Stomach smooth muscle (tissue), 2 donors: ENCODE measurements at regions not wholly inside any gene's neighbourhood (a gene's known extent, or its start where the extent isn't known, plus 50 kb on each side); places are given as distances from the start of the nearest gene placed in this dataset.

ENCODE experiments used
- H3K27ac ChIP-seq: one replicate; pipeline ENCODE4 v1.7.0; 2013; ENCODE audit warnings: mild to moderate bottlenecking, low read length, inconsistent platforms
- H3K27me3 ChIP-seq, 2 donors: one replicate each; pipeline ENCODE4 v1.7.0; 2013; ENCODE audit warnings: low read length in 2 of 2; ENCODE audit not compliant: insufficient read depth in 2 of 2, control insufficient read depth in 1 of 2
- H3K36me3 ChIP-seq, 2 donors: one replicate each; pipeline ENCODE4 v1.7.0; 2013; ENCODE audit warnings: low read length in 2 of 2; ENCODE audit not compliant: control insufficient read depth in 2 of 2, insufficient read depth in 2 of 2
- H3K4me1 ChIP-seq: one replicate; pipeline ENCODE4 v1.7.0; 2013; ENCODE audit warnings: low read length; ENCODE audit not compliant: control insufficient read depth, insufficient read depth
- H3K4me3 ChIP-seq, 2 donors: one replicate each; pipeline ENCODE4 v1.7.0; 2013; ENCODE audit warnings: low read length in 2 of 2
- H3K9ac ChIP-seq, 2 donors: one replicate each; pipeline ENCODE4 v1.7.0; 2013; ENCODE audit warnings: low read length in 2 of 2, mild to moderate bottlenecking in 1 of 2
- H3K9me3 ChIP-seq, 2 donors: one replicate each; pipeline ENCODE4 v1.7.0; 2013; ENCODE audit warnings: low read length in 2 of 2; ENCODE audit not compliant: control insufficient read depth in 2 of 2
- donor health status: healthy.
- donor health status: Pancreatic carcinoma.

- Histone ChIP-seq H3K36me3 (no peaks in the 10 kb centered on the region), H3K4me3 (no peak overlapping the region), H3K27me3 (no peaks in the 10 kb centered on the region), H3K9ac (no peak overlapping the region), H3K27ac (no peak overlapping the region), H3K4me1 (peaks cover 16% of the 10 kb centered on the region), H3K9me3 (no peaks in the 10 kb centered on the region)
These were observed 123.1 kb downstream of the ZNF664 start for GRCh38 chr12:124096109-124096508.

GRCh38 chr12:124096869-124097434 is 123.9 kb downstream of the ZNF664 start:
- H3K9me3 ChIP-seq = no peaks in the 10 kb centered on the region
- H3K36me3 ChIP-seq = no peaks in the 10 kb centered on the region
- no peak overlapping the region for H3K9ac ChIP-seq
- no peak overlapping the region for H3K4me3 ChIP-seq
- H3K27me3 ChIP-seq = no peaks in the 10 kb centered on the region
- peaks cover 16% of the 10 kb centered on the region for H3K4me1 ChIP-seq
- H3K27ac ChIP-seq = no peak overlapping the region

- no peaks in the 10 kb centered on the region for H3K36me3 ChIP-seq
- H3K4me3 ChIP-seq = peak overlapping the region; percentile 52 to 65
- peak overlapping the region; percentile 45 to 47 for H3K9ac ChIP-seq
- no peaks in the 10 kb centered on the region for H3K9me3 ChIP-seq
- peaks cover 16% of the 10 kb centered on the region for H3K4me1 ChIP-seq
- H3K27ac ChIP-seq = peak overlapping the region; percentile 18
- no peaks in the 10 kb centered on the region for H3K27me3 ChIP-seq
These were observed 124.7 kb downstream of the ZNF664 start for GRCh38 chr12:124097701-124098100.

GRCh38 chr12:124098101-124098757 is 125.2 kb downstream of the ZNF664 start:
- Histone ChIP-seq H3K4me3 (peak overlapping the region; percentile 52 to 65), H3K27me3 (no peaks in the 10 kb centered on the region), H3K9me3 (no peaks in the 10 kb centered on the region), H3K4me1 (peaks cover 16% of the 10 kb centered on the region), H3K36me3 (no peaks in the 10 kb centered on the region), H3K9ac (peak overlapping the region in 1 of 2 donors; percentile 13), H3K27ac (peak overlapping the region; percentile 18)

- Histone ChIP-seq H3K4me3 (no peak overlapping the region), H3K9me3 (no peaks in the 10 kb centered on the region), H3K36me3 (no peaks in the 10 kb centered on the region), H3K4me1 (peaks cover 16% of the 10 kb centered on the region), H3K27me3 (no peaks in the 10 kb centered on the region), H3K27ac (no peak overlapping the region), H3K9ac (no peak overlapping the region)
These were observed 125.9 kb downstream of the ZNF664 start for GRCh38 chr12:124098887-124099286.

GRCh38 chr12:124099661-124100060 is 126.6 kb downstream of the ZNF664 start:
- Histone ChIP-seq H3K9me3 (no peaks in the 10 kb centered on the region), H3K4me1 (peaks cover 16% of the 10 kb centered on the region), H3K36me3 (no peaks in the 10 kb centered on the region), H3K9ac (no peak overlapping the region), H3K4me3 (no peak overlapping the region), H3K27me3 (no peaks in the 10 kb centered on the region), H3K27ac (no peak overlapping the region)

- Histone ChIP-seq H3K4me3 (no peak overlapping the region), H3K27ac (no peak overlapping the region), H3K9me3 (no peaks in the 10 kb centered on the region), H3K27me3 (no peaks in the 10 kb centered on the region), H3K36me3 (no peaks in the 10 kb centered on the region), H3K4me1 (peaks cover 16% of the 10 kb centered on the region), H3K9ac (no peak overlapping the region)
These were observed 127.7 kb downstream of the ZNF664 start for GRCh38 chr12:124100572-124101178.

GRCh38 chr12:124105546-124105945 is 132.5 kb downstream of the ZNF664 start:
- H3K9me3 ChIP-seq = no peaks in the 10 kb centered on the region
- H3K4me3 ChIP-seq = no peak overlapping the region
- no peak overlapping the region for H3K27ac ChIP-seq
- no peaks in the 10 kb centered on the region for H3K36me3 ChIP-seq
- H3K9ac ChIP-seq = no peak overlapping the region
- H3K4me1 ChIP-seq = no peaks in the 10 kb centered on the region
- H3K27me3 ChIP-seq = no peaks in the 10 kb centered on the region

- Histone ChIP-seq H3K9ac (no peak overlapping the region), H3K4me1 (no peaks in the 10 kb centered on the region), H3K27me3 (no peaks in the 10 kb centered on the region), H3K27ac (no peak overlapping the region), H3K36me3 (no peaks in the 10 kb centered on the region), H3K4me3 (no peak overlapping the region), H3K9me3 (no peaks in the 10 kb centered on the region)
These were observed 134.3 kb downstream of the ZNF664 start for GRCh38 chr12:124107351-124107750.

GRCh38 chr12:124109760-124110159 is 136.7 kb downstream of the ZNF664 start:
- no peak overlapping the region for H3K4me3 ChIP-seq
- H3K27ac ChIP-seq = no peak overlapping the region
- no peaks in the 10 kb centered on the region for H3K9me3 ChIP-seq
- no peaks in the 10 kb centered on the region for H3K27me3 ChIP-seq
- no peaks in the 10 kb centered on the region for H3K4me1 ChIP-seq
- no peak overlapping the region for H3K9ac ChIP-seq
- H3K36me3 ChIP-seq = no peaks in the 10 kb centered on the region

- Histone ChIP-seq H3K27me3 (no peaks in the 10 kb centered on the region), H3K27ac (no peak overlapping the region), H3K9ac (no peak overlapping the region), H3K4me3 (no peak overlapping the region), H3K4me1 (no peaks in the 10 kb centered on the region), H3K36me3 (no peaks in the 10 kb centered on the region), H3K9me3 (no peaks in the 10 kb centered on the region)
These were observed 137.4 kb downstream of the ZNF664 start for GRCh38 chr12:124110372-124110883.
